ENCODE measurements at regions not wholly inside any gene's neighbourhood (a gene's known extent, or its start where the extent isn't known, plus 50 kb on each side); places are given as distances from the start of the nearest gene placed in this dataset.

- Histone ChIP-seq H3F3A (ENCODE audit: insufficient read depth, low read depth) (no peaks in the 10 kb centered on the region), H3K27ac (no peak overlapping the region), H3K36me3 (ENCODE audit: low read depth) (no peaks in the 10 kb centered on the region), H3K4me1 (replicated peaks; ENCODE audit: insufficient read depth) (no peaks in the 10 kb centered on the region), H3K4me3 (no peak overlapping the region), H2AFZ (no peak overlapping the region), H3K4me2 (no peak overlapping the region), H3K9me2 (ENCODE audit: insufficient read depth) (no peaks in the 10 kb centered on the region), H3K27me3 (ENCODE audit: insufficient read depth, low read depth) (no peaks in the 10 kb centered on the region), H3K9me3 (ENCODE audit: insufficient read depth, low read depth) (no peaks in the 10 kb centered on the region), H3K79me2 (ENCODE audit: low read depth) (no peaks in the 10 kb centered on the region), H4K20me1 (ENCODE audit: insufficient read depth) (no peaks in the 10 kb centered on the region)
- BruUV-seq (replicated peaks) = no TSS peak
- intact Hi-C loops (cut with micrococcal nuclease; ENCODE audit: unreplicated experiment) = no loop called here
- TF ChIP-seq CTCF (conservative IDR thresholded peaks at IDR 0.05) (no peak), EZH2 (IDR thresholded peaks at IDR 0.05; ENCODE audit: low read depth) (no peak)
- CTCF ChIA-PET = no interaction called here
- DNase-seq = no peak
- POLR2A ChIA-PET (ENCODE audit: unreplicated experiment) = no interaction called here
Measured at GRCh38 chr14:36245223-36245622, 68.7 kb upstream of the PTCSC3 start.

- intact Hi-C loops (cut with micrococcal nuclease; ENCODE audit: unreplicated experiment) = no loop called here
- CTCF ChIA-PET = no interaction called here
- Histone ChIP-seq H3K4me1 (replicated peaks; ENCODE audit: insufficient read depth) (no peaks in the 10 kb centered on the region), H3K4me2 (no peak overlapping the region), H4K20me1 (ENCODE audit: insufficient read depth) (no peaks in the 10 kb centered on the region), H3K27me3 (ENCODE audit: insufficient read depth, low read depth) (no peaks in the 10 kb centered on the region), H3K27ac (no peak overlapping the region), H3K9me2 (ENCODE audit: insufficient read depth) (no peaks in the 10 kb centered on the region), H3K9me3 (ENCODE audit: insufficient read depth, low read depth) (no peaks in the 10 kb centered on the region), H3F3A (ENCODE audit: insufficient read depth, low read depth) (no peaks in the 10 kb centered on the region), H2AFZ (no peak overlapping the region), H3K36me3 (ENCODE audit: low read depth) (no peaks in the 10 kb centered on the region), H3K4me3 (no peak overlapping the region), H3K79me2 (ENCODE audit: low read depth) (no peaks in the 10 kb centered on the region)
- BruUV-seq (replicated peaks) = no TSS peak
- TF ChIP-seq CTCF (conservative IDR thresholded peaks at IDR 0.05) (no peak), EZH2 (IDR thresholded peaks at IDR 0.05; ENCODE audit: low read depth) (no peak)
- POLR2A ChIA-PET (ENCODE audit: unreplicated experiment) = no interaction called here
- no peak for DNase-seq
Measured at GRCh38 chr14:36243183-36243582, 66.7 kb upstream of the PTCSC3 start.

- TF ChIP-seq CTCF (conservative IDR thresholded peaks at IDR 0.05) (peak; percentile 27; the same call in 1 of the 2 replicates), EZH2 (IDR thresholded peaks at IDR 0.05; ENCODE audit: low read depth) (no peak)
- no peak for DNase-seq
- Histone ChIP-seq H3K4me1 (replicated peaks; ENCODE audit: insufficient read depth) (no peaks in the 10 kb centered on the region), H3K4me3 (no peak overlapping the region), H3K79me2 (ENCODE audit: low read depth) (no peaks in the 10 kb centered on the region), H3K9me3 (ENCODE audit: insufficient read depth, low read depth) (no peaks in the 10 kb centered on the region), H3K27ac (no peak overlapping the region), H3K4me2 (no peak overlapping the region), H4K20me1 (ENCODE audit: insufficient read depth) (no peaks in the 10 kb centered on the region), H2AFZ (no peak overlapping the region), H3K27me3 (ENCODE audit: insufficient read depth, low read depth) (no peaks in the 10 kb centered on the region), H3K36me3 (ENCODE audit: low read depth) (no peaks in the 10 kb centered on the region), H3K9me2 (ENCODE audit: insufficient read depth) (no peaks in the 10 kb centered on the region), H3F3A (ENCODE audit: insufficient read depth, low read depth) (no peaks in the 10 kb centered on the region)
- intact Hi-C loops (cut with micrococcal nuclease; ENCODE audit: unreplicated experiment) = no loop called here
- BruUV-seq (replicated peaks) = no TSS peak
- POLR2A ChIA-PET (ENCODE audit: unreplicated experiment) = no interaction called here
- CTCF ChIA-PET = no interaction called here
Measured at GRCh38 chr14:36241183-36241582, 64.7 kb upstream of the PTCSC3 start.

Measured in PC-9 (cell line).